Neural crest cell (in vitro differentiated cells): ENCODE measurements at regions not wholly inside any gene's neighbourhood (a gene's known extent, or its start where the extent isn't known, plus 50 kb on each side); places are given as distances from the start of the nearest gene placed in this dataset.

ENCODE experiments used
- DNase-seq: peaks from one replicate; pipeline ENCODE4 v3.0.0; 2021; ENCODE audit warnings: low read depth, mixed read lengths, low spot score
- H3K27ac Mint-ChIP-seq: one replicate; pipeline ENCODE4 v1.8.0; 2021; ENCODE audit warnings: mild to moderate bottlenecking, mixed read lengths; ENCODE audit not compliant: unreplicated experiment
- H3K27me3 Mint-ChIP-seq: 2 replicates; pipeline ENCODE4 v1.8.0; 2021; ENCODE audit warnings: low read depth, mild to moderate bottlenecking, mixed read lengths
- H3K36me3 Mint-ChIP-seq: 2 replicates; pipeline ENCODE4 v1.8.0; 2021; ENCODE audit warnings: low read depth, mild to moderate bottlenecking, mixed read lengths
- H3K4me1 Mint-ChIP-seq: 2 replicates; pipeline ENCODE4 v1.8.0; 2021; ENCODE audit warnings: mixed read lengths
- H3K4me3 Mint-ChIP-seq: one replicate; pipeline ENCODE4 v1.8.0; 2021; ENCODE audit warnings: mild to moderate bottlenecking, mixed read lengths
- H3K9me3 Mint-ChIP-seq: 2 replicates; pipeline ENCODE4 v1.8.0; 2021; ENCODE audit warnings: mixed read lengths
- TF ChIP-seq, protein P1 (sequence below): fragments of 200-600 bp; sonication (generic); conservative IDR thresholded peaks from 2 replicates; pipeline ENCODE4 v1.5.0; 2021; ENCODE audit warnings: antibody characterized with exemption, mild to moderate bottlenecking

DNA sequence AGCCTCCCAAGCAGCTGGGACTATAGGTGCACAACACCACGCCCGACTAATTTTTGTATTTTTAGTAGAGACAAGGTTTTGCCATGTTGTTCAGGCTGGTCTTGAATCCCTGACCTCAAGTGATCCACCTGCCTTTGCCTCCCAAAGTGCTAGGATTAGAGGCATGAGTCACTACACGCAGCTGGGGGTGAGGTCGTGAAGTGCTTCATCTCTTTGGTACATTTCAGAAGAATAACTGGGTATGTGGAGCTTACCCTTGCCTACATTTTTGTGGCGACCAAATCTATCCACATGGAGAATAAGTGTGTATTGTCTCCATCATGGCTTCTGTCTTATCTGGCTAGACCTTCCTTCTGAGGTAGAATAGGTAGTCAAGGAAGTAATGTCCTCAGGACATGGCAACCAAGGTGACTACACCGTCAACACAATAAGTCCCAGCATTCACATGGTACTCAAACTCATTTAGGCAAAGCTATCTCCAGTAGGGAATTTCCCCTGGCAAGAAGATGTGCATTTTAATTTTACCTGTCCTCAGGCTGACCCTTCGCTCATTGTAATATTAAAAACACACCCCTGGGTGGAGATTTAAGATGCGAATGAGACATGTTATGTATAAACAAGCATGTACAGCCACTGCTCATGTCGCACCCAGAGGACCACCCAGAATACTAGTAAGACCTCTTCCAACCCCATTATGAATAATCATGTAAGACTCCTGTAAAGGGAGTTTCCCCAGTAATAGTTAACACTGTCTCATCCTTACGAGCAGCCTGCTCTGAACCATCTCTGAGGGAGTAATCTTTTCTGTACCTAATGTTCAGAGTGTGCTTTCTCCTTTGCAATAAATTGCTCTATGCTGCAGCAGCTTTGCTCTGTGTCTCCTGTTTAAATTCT, 1173.2 kb downstream of the TAF11L14 start:
- DNase-seq: no peak
- no peak overlapping the region for H3K4me3 Mint-ChIP-seq
- no peaks in the 10 kb centered on the region for H3K9me3 Mint-ChIP-seq
- no peaks in the 10 kb centered on the region for H3K36me3 Mint-ChIP-seq
- TF ChIP-seq, protein P1, sequence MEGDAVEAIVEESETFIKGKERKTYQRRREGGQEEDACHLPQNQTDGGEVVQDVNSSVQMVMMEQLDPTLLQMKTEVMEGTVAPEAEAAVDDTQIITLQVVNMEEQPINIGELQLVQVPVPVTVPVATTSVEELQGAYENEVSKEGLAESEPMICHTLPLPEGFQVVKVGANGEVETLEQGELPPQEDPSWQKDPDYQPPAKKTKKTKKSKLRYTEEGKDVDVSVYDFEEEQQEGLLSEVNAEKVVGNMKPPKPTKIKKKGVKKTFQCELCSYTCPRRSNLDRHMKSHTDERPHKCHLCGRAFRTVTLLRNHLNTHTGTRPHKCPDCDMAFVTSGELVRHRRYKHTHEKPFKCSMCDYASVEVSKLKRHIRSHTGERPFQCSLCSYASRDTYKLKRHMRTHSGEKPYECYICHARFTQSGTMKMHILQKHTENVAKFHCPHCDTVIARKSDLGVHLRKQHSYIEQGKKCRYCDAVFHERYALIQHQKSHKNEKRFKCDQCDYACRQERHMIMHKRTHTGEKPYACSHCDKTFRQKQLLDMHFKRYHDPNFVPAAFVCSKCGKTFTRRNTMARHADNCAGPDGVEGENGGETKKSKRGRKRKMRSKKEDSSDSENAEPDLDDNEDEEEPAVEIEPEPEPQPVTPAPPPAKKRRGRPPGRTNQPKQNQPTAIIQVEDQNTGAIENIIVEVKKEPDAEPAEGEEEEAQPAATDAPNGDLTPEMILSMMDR: no peak
- no peaks in the 10 kb centered on the region for H3K4me1 Mint-ChIP-seq
- H3K27ac Mint-ChIP-seq: no peak overlapping the region
- H3K27me3 Mint-ChIP-seq: no peaks in the 10 kb centered on the region

- H3K27ac Mint-ChIP-seq: no peak overlapping the region
- no peaks in the 10 kb centered on the region for H3K36me3 Mint-ChIP-seq
- TF ChIP-seq, protein P1: no peak
- no peak for DNase-seq
- H3K4me3 Mint-ChIP-seq: no peak overlapping the region
- H3K4me1 Mint-ChIP-seq: no peaks in the 10 kb centered on the region
- H3K9me3 Mint-ChIP-seq: no peaks in the 10 kb centered on the region
- no peaks in the 10 kb centered on the region for H3K27me3 Mint-ChIP-seq
Measured at GRCh38 chr5:18811661-18812060, 1176.3 kb downstream of the CDH18 start.

DNA sequence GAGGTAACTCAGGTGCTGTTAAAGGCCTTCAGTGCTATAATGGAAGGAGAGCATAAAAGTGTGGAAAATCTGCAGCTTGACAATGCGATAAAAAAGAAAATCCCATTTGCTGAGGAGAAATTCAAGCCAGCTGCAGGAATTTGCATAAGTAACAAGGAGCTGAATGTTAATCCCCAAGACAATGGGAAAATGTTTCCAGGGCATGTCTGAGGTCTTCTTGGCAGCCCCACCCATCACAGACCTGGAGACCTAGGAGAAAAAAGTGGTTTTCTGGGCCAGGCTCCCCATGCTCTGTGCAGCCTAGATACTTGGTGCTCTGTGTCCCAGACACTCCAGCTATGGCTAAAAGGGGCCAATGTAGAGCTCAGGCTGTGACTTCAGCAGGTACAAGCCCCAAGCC, 1159.6 kb downstream of the CDH18 start:
- Mint-ChIP-seq H3K36me3 (no peaks in the 10 kb centered on the region), H3K27ac (no peak overlapping the region), H3K27me3 (no peaks in the 10 kb centered on the region), H3K9me3 (peaks cover 3% of the 10 kb centered on the region), H3K4me1 (no peaks in the 10 kb centered on the region), H3K4me3 (no peak overlapping the region)
- no peak for DNase-seq
- TF ChIP-seq, protein P1: no peak

- Mint-ChIP-seq H3K4me1 (no peaks in the 10 kb centered on the region), H3K9me3 (peaks cover 3% of the 10 kb centered on the region), H3K4me3 (no peak overlapping the region), H3K27me3 (no peaks in the 10 kb centered on the region), H3K36me3 (no peaks in the 10 kb centered on the region), H3K27ac (no peak overlapping the region)
- no peak for DNase-seq
- TF ChIP-seq, protein P1: no peak
Measured at GRCh38 chr5:18829539-18829938, 1158.5 kb downstream of the CDH18 start.

DNA sequence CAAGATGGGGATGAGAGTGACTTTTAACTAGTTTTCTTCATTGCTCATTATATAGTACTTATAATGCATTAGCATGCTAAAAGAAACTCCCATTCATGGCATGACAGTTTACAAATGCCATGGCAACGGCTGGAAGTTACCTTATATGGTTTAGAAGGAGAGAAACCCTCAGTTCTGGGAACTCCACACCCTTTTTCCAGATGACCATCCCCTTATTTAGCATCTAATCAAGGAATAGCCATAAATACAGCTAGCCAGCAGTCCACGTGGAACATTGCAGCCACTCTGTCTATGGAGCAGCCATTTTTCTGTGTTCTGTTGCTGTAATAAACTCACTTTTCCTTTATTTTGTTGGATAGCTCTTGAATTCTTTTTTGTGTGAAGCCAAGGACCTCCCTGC, 1137.8 kb downstream of the CDH18 start:
- Mint-ChIP-seq H3K27me3 (no peaks in the 10 kb centered on the region), H3K9me3 (peaks cover 6% of the 10 kb centered on the region), H3K27ac (no peak overlapping the region), H3K36me3 (no peaks in the 10 kb centered on the region), H3K4me1 (peaks cover 4% of the 10 kb centered on the region), H3K4me3 (no peak overlapping the region)
- no peak for DNase-seq
- TF ChIP-seq, protein P1: no peak
